ENCODE measurements at regions not wholly inside any gene's neighbourhood (a gene's known extent, or its start where the extent isn't known, plus 50 kb on each side); places are given as distances from the start of the nearest gene placed in this dataset.

- H3K9ac ChIP-seq (ENCODE audit: low read length in 5 of 5): no peak overlapping the region
- no peak overlapping the region for H3K4me3 ChIP-seq (ENCODE audit: low read depth in 1 of 5, low read length in 5 of 5)
- H3K36me3 ChIP-seq (ENCODE audit: control insufficient read depth in 5 of 5, insufficient read depth in 5 of 5, low read length in 5 of 5): no peaks in the 10 kb centered on the region
- H3K4me1 ChIP-seq (ENCODE audit: control insufficient read depth in 5 of 5, insufficient read depth in 5 of 5, low read length in 5 of 5): peaks cover 0 to 2% (median 0%) of the 10 kb centered on the region in 5 donors
- no peaks in the 10 kb centered on the region for H3K9me3 ChIP-seq (ENCODE audit: control insufficient read depth in 5 of 5, low read length in 5 of 5)
- H3K27ac ChIP-seq (ENCODE audit: low read depth, low read length): no peak overlapping the region
- H3K27me3 ChIP-seq (ENCODE audit: control insufficient read depth in 5 of 5, insufficient read depth in 4 of 5, low read length in 5 of 5): no peaks in the 10 kb centered on the region
Observed at GRCh38 chr9:515665-516064, 301.0 kb downstream of the DOCK8 start.

GRCh38 chr9:517993-518392, 303.3 kb downstream of the DOCK8 start:
- no peak overlapping the region for H3K27ac ChIP-seq (ENCODE audit: low read depth, low read length)
- H3K36me3 ChIP-seq (ENCODE audit: control insufficient read depth in 5 of 5, insufficient read depth in 5 of 5, low read length in 5 of 5): no peaks in the 10 kb centered on the region

GRCh38 chr9:518540-518939, 303.9 kb downstream of the DOCK8 start:
- Histone ChIP-seq H3K9me3 (ENCODE audit: control insufficient read depth in 5 of 5, low read length in 5 of 5) (no peaks in the 10 kb centered on the region), H3K4me1 (ENCODE audit: control insufficient read depth in 5 of 5, insufficient read depth in 5 of 5, low read length in 5 of 5) (peaks cover 4 to 15% (median 14%) of the 10 kb centered on the region in 5 donors), H3K9ac (ENCODE audit: low read length in 5 of 5) (no peak overlapping the region), H3K36me3 (ENCODE audit: control insufficient read depth in 5 of 5, insufficient read depth in 5 of 5, low read length in 5 of 5) (no peaks in the 10 kb centered on the region), H3K4me3 (ENCODE audit: low read depth in 1 of 5, low read length in 5 of 5) (no peak overlapping the region), H3K27ac (ENCODE audit: low read depth, low read length) (no peak overlapping the region), H3K27me3 (ENCODE audit: control insufficient read depth in 5 of 5, insufficient read depth in 4 of 5, low read length in 5 of 5) (no peaks in the 10 kb centered on the region)

More at GRCh38 chr9:517993-518392, 303.3 kb downstream of the DOCK8 start:
- Histone ChIP-seq H3K9ac (ENCODE audit: low read length in 5 of 5) (no peak overlapping the region), H3K9me3 (ENCODE audit: control insufficient read depth in 5 of 5, low read length in 5 of 5) (no peaks in the 10 kb centered on the region), H3K4me3 (ENCODE audit: low read depth in 1 of 5, low read length in 5 of 5) (no peak overlapping the region), H3K27me3 (ENCODE audit: control insufficient read depth in 5 of 5, insufficient read depth in 4 of 5, low read length in 5 of 5) (no peaks in the 10 kb centered on the region), H3K4me1 (ENCODE audit: control insufficient read depth in 5 of 5, insufficient read depth in 5 of 5, low read length in 5 of 5) (peaks cover 4 to 9% (median 9%) of the 10 kb centered on the region in 5 donors)

GRCh38 chr9:519579-519978, 304.9 kb downstream of the DOCK8 start:
- Histone ChIP-seq H3K36me3 (ENCODE audit: control insufficient read depth in 5 of 5, insufficient read depth in 5 of 5, low read length in 5 of 5) (no peaks in the 10 kb centered on the region), H3K4me3 (ENCODE audit: low read depth in 1 of 5, low read length in 5 of 5) (no peak overlapping the region), H3K27ac (ENCODE audit: low read depth, low read length) (no peak overlapping the region), H3K9me3 (ENCODE audit: control insufficient read depth in 5 of 5, low read length in 5 of 5) (no peaks in the 10 kb centered on the region), H3K27me3 (ENCODE audit: control insufficient read depth in 5 of 5, insufficient read depth in 4 of 5, low read length in 5 of 5) (no peaks in the 10 kb centered on the region), H3K4me1 (ENCODE audit: control insufficient read depth in 5 of 5, insufficient read depth in 5 of 5, low read length in 5 of 5) (peaks cover 6 to 21% (median 19%) of the 10 kb centered on the region in 5 donors), H3K9ac (ENCODE audit: low read length in 5 of 5) (no peak overlapping the region)

GRCh38 chr9:520302-520701, 305.6 kb downstream of the DOCK8 start:
- Histone ChIP-seq H3K36me3 (ENCODE audit: control insufficient read depth in 5 of 5, insufficient read depth in 5 of 5, low read length in 5 of 5) (no peaks in the 10 kb centered on the region), H3K9me3 (ENCODE audit: control insufficient read depth in 5 of 5, low read length in 5 of 5) (no peaks in the 10 kb centered on the region), H3K9ac (ENCODE audit: low read length in 5 of 5) (no peak overlapping the region), H3K4me3 (ENCODE audit: low read depth in 1 of 5, low read length in 5 of 5) (no peak overlapping the region), H3K4me1 (ENCODE audit: control insufficient read depth in 5 of 5, insufficient read depth in 5 of 5, low read length in 5 of 5) (peaks cover 6 to 23% (median 19%) of the 10 kb centered on the region in 5 donors), H3K27ac (ENCODE audit: low read depth, low read length) (no peak overlapping the region), H3K27me3 (ENCODE audit: control insufficient read depth in 5 of 5, insufficient read depth in 4 of 5, low read length in 5 of 5) (no peaks in the 10 kb centered on the region)

- no peak overlapping the region for H3K4me3 ChIP-seq (ENCODE audit: low read depth in 1 of 5, low read length in 5 of 5)
- H3K9me3 ChIP-seq (ENCODE audit: control insufficient read depth in 5 of 5, low read length in 5 of 5): no peaks in the 10 kb centered on the region
- no peaks in the 10 kb centered on the region for H3K27me3 ChIP-seq (ENCODE audit: control insufficient read depth in 5 of 5, insufficient read depth in 4 of 5, low read length in 5 of 5)
- peaks cover 6 to 23% (median 19%) of the 10 kb centered on the region in 5 donors for H3K4me1 ChIP-seq (ENCODE audit: control insufficient read depth in 5 of 5, insufficient read depth in 5 of 5, low read length in 5 of 5)
- no peak overlapping the region for H3K9ac ChIP-seq (ENCODE audit: low read length in 5 of 5)
- H3K36me3 ChIP-seq (ENCODE audit: control insufficient read depth in 5 of 5, insufficient read depth in 5 of 5, low read length in 5 of 5): no peaks in the 10 kb centered on the region
- H3K27ac ChIP-seq (ENCODE audit: low read depth, low read length): no peak overlapping the region
Observed at GRCh38 chr9:522190-522589, 307.5 kb downstream of the DOCK8 start.

- no peak overlapping the region for H3K9ac ChIP-seq (ENCODE audit: low read length in 5 of 5)
- H3K27me3 ChIP-seq (ENCODE audit: control insufficient read depth in 5 of 5, insufficient read depth in 4 of 5, low read length in 5 of 5): no peaks in the 10 kb centered on the region
- peaks cover 6 to 23% (median 19%) of the 10 kb centered on the region in 5 donors for H3K4me1 ChIP-seq (ENCODE audit: control insufficient read depth in 5 of 5, insufficient read depth in 5 of 5, low read length in 5 of 5)
- H3K36me3 ChIP-seq (ENCODE audit: control insufficient read depth in 5 of 5, insufficient read depth in 5 of 5, low read length in 5 of 5): no peaks in the 10 kb centered on the region
- no peak overlapping the region for H3K4me3 ChIP-seq (ENCODE audit: low read depth in 1 of 5, low read length in 5 of 5)
- no peaks in the 10 kb centered on the region for H3K9me3 ChIP-seq (ENCODE audit: control insufficient read depth in 5 of 5, low read length in 5 of 5)
- H3K27ac ChIP-seq (ENCODE audit: low read depth, low read length): no peak overlapping the region
Observed at GRCh38 chr9:522658-523057, 308.0 kb downstream of the DOCK8 start.

GRCh38 chr9:523444-523843, 308.8 kb downstream of the DOCK8 start:
- no peaks in the 10 kb centered on the region for H3K27me3 ChIP-seq (ENCODE audit: control insufficient read depth in 5 of 5, insufficient read depth in 4 of 5, low read length in 5 of 5)
- no peak overlapping the region for H3K4me3 ChIP-seq (ENCODE audit: low read depth in 1 of 5, low read length in 5 of 5)
- no peaks in the 10 kb centered on the region for H3K36me3 ChIP-seq (ENCODE audit: control insufficient read depth in 5 of 5, insufficient read depth in 5 of 5, low read length in 5 of 5)
- no peaks in the 10 kb centered on the region for H3K9me3 ChIP-seq (ENCODE audit: control insufficient read depth in 5 of 5, low read length in 5 of 5)
- H3K4me1 ChIP-seq (ENCODE audit: control insufficient read depth in 5 of 5, insufficient read depth in 5 of 5, low read length in 5 of 5): peaks cover 6 to 23% (median 19%) of the 10 kb centered on the region in 5 donors
- no peak overlapping the region for H3K27ac ChIP-seq (ENCODE audit: low read depth, low read length)
- no peak overlapping the region for H3K9ac ChIP-seq (ENCODE audit: low read length in 5 of 5)

- no peaks in the 10 kb centered on the region for H3K27me3 ChIP-seq (ENCODE audit: control insufficient read depth in 5 of 5, insufficient read depth in 4 of 5, low read length in 5 of 5)
- H3K36me3 ChIP-seq (ENCODE audit: control insufficient read depth in 5 of 5, insufficient read depth in 5 of 5, low read length in 5 of 5): no peaks in the 10 kb centered on the region
- peaks cover 6 to 23% (median 19%) of the 10 kb centered on the region in 5 donors for H3K4me1 ChIP-seq (ENCODE audit: control insufficient read depth in 5 of 5, insufficient read depth in 5 of 5, low read length in 5 of 5)
- H3K9me3 ChIP-seq (ENCODE audit: control insufficient read depth in 5 of 5, low read length in 5 of 5): no peaks in the 10 kb centered on the region
- no peak overlapping the region for H3K9ac ChIP-seq (ENCODE audit: low read length in 5 of 5)
- H3K4me3 ChIP-seq (ENCODE audit: low read depth in 1 of 5, low read length in 5 of 5): no peak overlapping the region
- H3K27ac ChIP-seq (ENCODE audit: low read depth, low read length): no peak overlapping the region
Observed at GRCh38 chr9:524008-524407, 309.3 kb downstream of the DOCK8 start.

GRCh38 chr9:526904-527591, 312.4 kb downstream of the DOCK8 start:
- Histone ChIP-seq H3K9me3 (ENCODE audit: control insufficient read depth in 5 of 5, low read length in 5 of 5) (no peaks in the 10 kb centered on the region), H3K4me1 (ENCODE audit: control insufficient read depth in 5 of 5, insufficient read depth in 5 of 5, low read length in 5 of 5) (peaks cover 6 to 28% (median 19%) of the 10 kb centered on the region in 5 donors), H3K4me3 (ENCODE audit: low read depth in 1 of 5, low read length in 5 of 5) (no peak overlapping the region), H3K27me3 (ENCODE audit: control insufficient read depth in 5 of 5, insufficient read depth in 4 of 5, low read length in 5 of 5) (no peaks in the 10 kb centered on the region), H3K9ac (ENCODE audit: low read length in 5 of 5) (no peak overlapping the region), H3K27ac (ENCODE audit: low read depth, low read length) (no peak overlapping the region), H3K36me3 (ENCODE audit: control insufficient read depth in 5 of 5, insufficient read depth in 5 of 5, low read length in 5 of 5) (no peaks in the 10 kb centered on the region)
